IPS-18c (cell line): ENCODE measurements at regions not wholly inside any gene's neighbourhood (a gene's known extent, or its start where the extent isn't known, plus 50 kb on each side); places are given as distances from the start of the nearest gene placed in this dataset.

Source experiments
- H3K4me3 ChIP-seq: 2 replicates; pipeline ENCODE4 v1.7.0; 2013; ENCODE audit warnings: low read depth, mild to moderate bottlenecking, low read length, moderate library complexity; ENCODE audit not compliant: insufficient read depth
- H3K9me3 ChIP-seq: one replicate; pipeline ENCODE4 v1.6.1; 2013; ENCODE audit warnings: mild to moderate bottlenecking, low read length, moderate library complexity; ENCODE audit not compliant: control insufficient read depth, insufficient read depth

DNA sequence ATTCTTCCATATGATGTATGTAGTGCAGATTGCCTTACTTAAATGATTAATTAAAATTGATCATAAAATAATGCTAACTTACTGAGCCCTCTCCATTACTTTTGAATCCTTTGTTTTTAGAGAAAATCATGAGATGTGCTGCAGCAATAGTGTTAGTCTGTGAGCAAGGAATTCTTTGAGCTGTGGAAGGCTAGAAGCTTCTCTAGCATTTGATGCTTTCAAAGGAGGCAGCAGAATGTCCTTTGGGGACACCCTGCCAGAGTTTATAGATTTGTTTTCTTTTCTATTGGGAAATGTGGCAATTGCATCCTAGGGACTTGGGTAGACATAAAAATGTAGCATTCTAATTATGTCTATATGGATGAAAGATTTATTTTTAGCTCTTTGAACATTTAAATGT lies 284.1 kb upstream of the SMIM30 start:
- no peak overlapping the region for H3K4me3 ChIP-seq
- no peaks in the 10 kb centered on the region for H3K9me3 ChIP-seq

DNA sequence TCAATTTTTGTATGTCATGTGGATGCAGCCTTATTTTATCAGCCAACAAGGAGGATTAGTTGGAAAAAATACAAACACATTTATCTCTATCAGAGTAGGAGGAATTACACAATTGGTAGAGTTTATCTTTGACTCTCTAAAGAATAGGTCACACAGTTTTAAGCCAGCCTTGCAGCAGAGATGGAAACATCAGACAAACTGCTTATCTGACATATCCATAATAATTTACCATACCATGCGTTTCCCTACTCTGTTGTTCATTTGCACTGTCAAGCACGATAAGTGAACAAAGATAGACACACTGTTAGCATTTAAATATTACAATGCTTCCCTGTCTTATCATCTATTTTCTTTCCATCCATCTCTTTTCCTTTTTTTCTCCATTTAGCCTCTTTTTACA lies 283.7 kb upstream of the SMIM30 start:
- H3K9me3 ChIP-seq: no peaks in the 10 kb centered on the region
- no peak overlapping the region for H3K4me3 ChIP-seq

DNA sequence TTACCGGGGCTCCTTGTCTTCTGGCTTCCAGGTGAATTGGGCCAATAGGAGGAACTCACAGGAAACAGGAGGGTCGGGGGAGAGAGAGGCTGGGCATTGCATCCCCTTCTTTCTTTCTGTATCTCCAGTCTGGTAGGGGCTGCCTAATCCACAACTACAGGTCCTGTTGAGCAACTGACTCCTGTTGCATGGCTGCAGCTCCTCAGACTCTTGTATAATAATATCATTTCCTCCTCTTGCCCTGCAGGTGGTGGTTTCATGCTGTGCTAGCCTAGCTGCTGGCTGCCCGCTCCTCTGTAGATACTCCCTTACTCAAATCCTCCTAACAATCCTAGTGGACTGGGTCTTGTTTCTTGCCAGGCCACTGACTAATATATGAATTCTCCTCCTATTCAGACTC lies 276.5 kb upstream of the SMIM30 start:
- Histone ChIP-seq H3K9me3 (no peaks in the 10 kb centered on the region), H3K4me3 (no peak overlapping the region)

DNA sequence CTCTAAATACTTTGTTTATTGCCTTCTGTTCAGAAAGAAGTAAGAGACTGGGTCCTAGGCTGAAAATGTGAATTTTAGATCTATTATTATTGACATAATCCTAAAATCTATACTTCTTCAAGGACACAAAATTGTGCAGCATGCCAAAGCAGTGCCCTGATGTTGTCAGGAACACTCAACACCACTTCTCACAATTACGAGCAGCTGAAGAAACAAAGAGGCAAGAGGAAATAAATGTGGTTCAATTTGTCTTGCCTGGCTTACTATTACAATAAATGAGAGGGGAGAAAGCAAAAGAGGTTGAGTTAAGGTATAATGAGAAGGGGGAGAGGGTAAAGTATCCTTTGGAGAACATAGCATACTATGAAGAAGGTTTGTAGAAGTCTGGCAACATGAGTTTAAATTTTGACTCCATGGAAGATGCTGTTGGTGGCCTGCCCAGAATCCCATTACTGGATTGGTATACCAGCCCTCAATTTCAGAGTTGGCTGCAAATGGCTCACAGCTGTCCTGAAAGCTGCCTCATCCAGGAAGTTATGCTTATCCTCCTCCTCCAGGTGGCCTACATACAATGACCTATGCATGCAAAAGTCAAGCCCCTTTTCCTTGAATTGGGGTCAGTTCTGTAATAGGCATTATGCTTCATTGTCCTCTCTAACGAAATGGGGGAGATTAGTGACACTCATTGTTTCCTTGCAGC lies 274.6 kb upstream of the SMIM30 start:
- H3K9me3 ChIP-seq: no peaks in the 10 kb centered on the region

DNA sequence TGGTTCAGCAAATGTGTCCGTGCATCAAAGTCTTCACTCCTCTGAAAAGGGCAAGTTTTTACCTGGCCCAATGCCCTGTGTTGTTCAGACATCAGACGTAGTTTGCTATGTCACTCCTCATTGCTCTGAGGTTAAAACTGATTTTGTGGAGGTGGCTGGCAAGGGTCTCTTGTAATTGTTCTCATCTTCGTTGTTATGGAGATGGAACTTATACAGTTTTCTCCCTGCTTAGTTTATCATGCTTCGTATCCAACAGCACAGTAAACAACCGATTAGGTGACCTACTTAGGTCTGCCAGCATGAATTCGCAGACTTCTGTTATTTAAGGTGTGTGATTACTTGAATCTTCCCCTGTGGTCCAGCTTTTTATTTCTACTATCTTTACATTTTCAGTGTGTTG lies 274.1 kb upstream of the SMIM30 start:
- H3K4me3 ChIP-seq: no peak overlapping the region

More for the DNA sequence above, 274.6 kb upstream of the SMIM30 start:
- no peak overlapping the region for H3K4me3 ChIP-seq

DNA sequence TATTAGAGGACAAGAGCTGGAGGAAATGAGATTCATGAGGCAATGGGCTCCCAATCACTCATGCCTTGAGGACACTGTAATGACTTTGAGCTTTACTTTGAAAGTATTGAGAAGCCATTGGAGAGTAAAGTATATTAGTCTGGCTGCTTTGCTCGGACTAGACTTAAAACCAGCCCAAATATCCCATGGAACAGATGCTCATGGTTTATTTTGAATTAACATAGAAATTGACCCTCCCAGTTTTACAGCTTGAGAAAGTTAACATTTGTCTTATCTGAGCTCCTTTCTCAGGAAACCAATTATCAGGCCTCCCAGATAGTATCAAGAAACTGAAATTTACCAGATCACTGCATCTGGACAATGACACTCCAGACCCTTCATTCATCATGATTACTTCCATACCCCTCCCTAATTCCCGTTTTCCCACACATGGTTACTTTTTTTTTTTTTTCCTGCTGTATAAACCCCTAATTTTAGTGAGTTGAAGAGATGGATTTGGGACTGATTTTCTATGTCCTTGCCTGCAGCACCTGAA lies 270.8 kb upstream of the SMIM30 start:
- no peak overlapping the region for H3K4me3 ChIP-seq
- no peaks in the 10 kb centered on the region for H3K9me3 ChIP-seq

More for the DNA sequence above, 274.1 kb upstream of the SMIM30 start:
- H3K9me3 ChIP-seq: no peaks in the 10 kb centered on the region

DNA sequence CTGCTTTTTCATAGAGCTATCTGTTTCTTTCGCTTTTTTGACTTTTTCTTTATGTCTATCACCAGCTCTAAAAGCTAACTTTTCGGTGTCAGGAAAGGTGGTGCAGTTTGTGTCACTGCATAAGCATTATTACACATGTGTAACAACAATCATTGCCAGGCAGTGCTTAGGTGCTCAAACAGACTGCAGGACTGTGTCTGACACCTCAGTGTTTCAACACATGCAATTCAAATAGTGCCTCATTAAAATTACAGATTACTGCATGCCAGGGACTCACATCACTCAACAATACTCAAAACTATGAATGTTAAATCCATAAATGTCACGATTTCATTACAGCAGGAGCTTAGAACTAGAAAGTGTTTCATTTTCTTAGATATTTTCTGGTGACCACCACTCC lies 265.3 kb upstream of the SMIM30 start:
- no peaks in the 10 kb centered on the region for H3K9me3 ChIP-seq
- H3K4me3 ChIP-seq: no peak overlapping the region

DNA sequence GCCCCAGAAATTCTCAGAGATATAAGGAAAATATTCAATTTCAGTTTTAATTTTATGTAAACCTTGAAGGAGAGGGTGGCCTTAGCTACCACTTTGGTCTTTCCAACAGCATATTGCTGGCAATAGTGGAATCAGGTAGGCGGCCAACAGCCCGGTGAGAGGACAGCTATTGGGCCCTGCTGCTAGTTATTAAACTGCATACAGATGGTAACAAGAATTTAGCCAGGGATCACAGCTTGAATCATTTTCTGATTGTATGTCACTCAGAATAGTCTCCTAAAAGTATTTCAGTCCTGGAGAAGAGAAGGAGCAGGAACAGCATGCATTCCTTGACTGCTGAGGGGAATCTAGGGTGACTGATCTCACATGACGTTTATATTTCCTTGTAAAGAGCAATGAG lies 261.4 kb upstream of the SMIM30 start:
- Histone ChIP-seq H3K9me3 (no peaks in the 10 kb centered on the region), H3K4me3 (no peak overlapping the region)

DNA sequence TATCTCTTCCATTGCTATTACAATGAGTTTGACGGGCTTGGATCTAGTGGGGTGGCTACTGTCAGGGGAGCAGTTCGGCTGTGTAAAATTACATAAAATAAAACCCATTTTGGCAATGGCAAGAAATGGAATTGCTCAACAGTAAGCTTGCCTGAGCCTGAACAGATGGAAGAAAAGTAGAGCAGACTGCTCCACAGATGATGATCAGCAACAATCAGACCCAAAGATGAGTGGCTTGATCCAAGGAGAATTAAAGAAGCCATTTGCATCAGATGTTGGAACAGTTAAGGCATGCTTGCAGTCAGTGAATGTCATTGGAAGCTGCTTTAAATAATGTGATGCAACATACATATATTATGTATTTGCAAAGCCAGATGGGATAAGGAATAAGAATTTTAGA lies 256.6 kb upstream of the SMIM30 start:
- H3K9me3 ChIP-seq: no peaks in the 10 kb centered on the region
- no peak overlapping the region for H3K4me3 ChIP-seq

DNA sequence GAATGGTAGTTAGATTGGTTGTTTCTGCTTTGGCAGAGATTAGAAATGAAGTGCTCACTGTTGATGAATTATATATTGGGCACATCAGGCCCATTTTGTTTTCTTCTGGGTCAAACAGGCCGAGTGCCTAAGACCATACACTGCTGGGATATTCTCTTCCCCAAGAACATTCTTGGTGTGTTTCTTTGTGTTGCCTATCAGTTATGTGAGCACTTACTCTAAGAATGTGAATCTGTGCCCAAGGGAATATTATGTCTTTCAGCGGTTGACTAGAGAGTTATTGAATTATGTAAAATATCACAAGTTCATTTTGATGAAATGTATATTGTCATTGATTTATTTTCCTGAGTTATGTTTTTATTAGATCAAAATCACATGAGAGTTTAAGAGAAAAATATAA lies 255.5 kb upstream of the SMIM30 start:
- Histone ChIP-seq H3K4me3 (no peak overlapping the region), H3K9me3 (no peaks in the 10 kb centered on the region)

DNA sequence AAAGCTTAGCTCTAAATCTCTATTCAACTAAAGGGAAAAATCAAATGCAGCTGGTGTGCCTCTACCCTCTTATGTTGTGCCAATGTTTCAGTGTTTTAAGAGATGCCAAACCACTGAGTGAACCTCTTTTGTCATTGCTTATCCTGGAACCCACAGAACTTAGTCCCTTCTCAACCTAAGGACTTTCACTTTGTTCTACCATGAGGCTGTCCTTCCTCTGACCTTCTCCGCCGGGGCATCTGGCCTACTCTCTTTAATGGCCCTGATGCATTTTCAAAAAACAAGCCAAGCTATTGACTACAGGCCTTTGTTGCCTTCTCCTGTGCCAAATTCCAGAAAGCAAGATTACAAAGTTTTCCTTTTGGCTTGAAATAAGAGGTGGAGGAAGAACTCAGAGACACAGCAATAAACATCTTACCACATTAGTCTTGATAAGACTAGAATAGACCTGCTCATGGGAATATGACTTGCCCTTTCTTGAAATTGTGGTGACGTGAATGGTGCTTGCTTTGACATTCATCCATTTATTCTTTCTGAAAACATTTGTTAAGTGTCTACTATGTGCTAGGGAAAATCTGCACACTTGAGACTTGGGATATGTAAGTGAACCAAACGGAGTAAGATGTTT lies 253.2 kb upstream of the SMIM30 start:
- Histone ChIP-seq H3K9me3 (no peaks in the 10 kb centered on the region), H3K4me3 (no peak overlapping the region)

DNA sequence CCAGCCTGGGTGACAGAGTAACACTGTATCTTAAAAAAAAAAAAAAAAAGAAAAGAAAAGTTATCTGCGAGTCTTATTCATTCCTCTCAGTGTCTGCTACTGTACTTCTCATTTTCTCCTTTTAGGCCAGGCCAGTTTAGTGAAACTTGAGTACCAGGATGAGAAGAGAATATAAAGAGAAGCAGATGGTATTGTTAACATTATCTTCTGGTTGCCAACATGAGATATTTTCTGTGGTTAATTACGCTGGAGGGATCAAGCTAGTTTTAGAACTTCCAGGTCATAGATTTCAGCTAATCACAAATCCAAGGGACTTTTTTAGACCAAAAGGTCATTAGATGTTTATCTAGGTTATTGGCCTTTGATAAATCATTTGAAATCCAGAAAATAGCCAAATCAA lies 252.6 kb upstream of the SMIM30 start:
- Histone ChIP-seq H3K9me3 (no peaks in the 10 kb centered on the region), H3K4me3 (no peak overlapping the region)

DNA sequence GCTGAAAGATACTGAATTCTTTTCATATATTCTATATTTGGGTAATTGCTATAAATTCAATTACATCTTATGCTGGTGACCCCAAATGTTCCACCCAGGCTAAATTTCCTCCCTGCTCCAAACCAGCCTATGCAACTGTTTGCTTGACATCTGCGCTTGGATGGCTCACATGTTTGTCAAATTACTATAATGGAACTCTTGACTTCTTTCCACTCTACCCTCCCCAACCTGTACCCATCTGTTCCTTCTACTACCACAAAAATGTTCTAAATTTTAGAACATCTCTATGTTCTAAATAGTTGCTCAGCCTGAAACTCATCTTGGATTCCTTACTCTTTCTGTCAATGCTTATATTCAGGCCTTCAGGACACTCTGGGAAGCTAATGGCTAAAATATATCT lies 249.9 kb upstream of the SMIM30 start:
- no peak overlapping the region for H3K4me3 ChIP-seq
- H3K9me3 ChIP-seq: no peaks in the 10 kb centered on the region

DNA sequence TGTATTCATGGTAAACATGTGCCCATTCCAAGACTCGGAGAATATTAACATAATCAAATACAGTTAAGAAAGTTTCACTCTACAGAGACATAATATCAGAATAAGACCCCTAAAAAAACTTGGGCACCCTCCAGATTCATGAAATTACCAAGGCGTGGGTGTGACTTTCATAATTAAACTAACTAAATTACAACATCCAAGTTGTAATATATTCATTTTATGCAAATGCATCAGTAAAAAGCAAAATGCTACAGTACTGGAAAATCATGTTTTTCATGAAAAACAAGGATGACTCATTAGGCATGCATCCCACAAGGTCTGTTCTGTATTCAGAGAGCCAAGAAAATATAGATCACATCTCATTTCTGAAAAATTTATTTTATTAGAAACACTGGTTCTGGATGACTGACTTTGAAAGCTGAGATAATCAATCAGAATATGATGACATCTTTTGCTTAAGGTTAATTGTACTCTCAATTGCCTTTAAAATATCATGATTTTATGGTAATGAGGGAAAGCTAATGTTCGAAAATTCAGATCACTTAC lies 248.8 kb upstream of the SMIM30 start:
- no peak overlapping the region for H3K4me3 ChIP-seq
- no peaks in the 10 kb centered on the region for H3K9me3 ChIP-seq

DNA sequence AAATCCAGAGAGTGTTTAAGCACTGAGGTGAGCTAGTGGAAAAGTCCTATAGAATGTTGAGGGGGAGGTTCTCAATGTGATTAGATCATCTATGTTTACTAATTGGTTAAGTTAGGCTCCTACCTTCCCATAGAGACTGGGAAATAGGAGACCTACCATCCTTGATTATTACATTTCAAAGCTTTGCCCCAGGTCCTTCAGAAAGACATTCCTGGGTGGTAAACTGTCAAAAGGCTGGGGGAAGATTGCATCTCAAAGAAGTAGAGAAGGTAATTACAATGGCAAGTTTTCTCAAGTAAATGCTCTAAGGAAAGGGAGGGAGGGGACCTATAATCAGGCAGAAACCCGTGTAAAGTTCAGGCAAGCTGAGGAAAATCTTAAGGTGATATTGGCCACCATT lies 247.8 kb upstream of the SMIM30 start:
- Histone ChIP-seq H3K4me3 (no peak overlapping the region), H3K9me3 (no peaks in the 10 kb centered on the region)

DNA sequence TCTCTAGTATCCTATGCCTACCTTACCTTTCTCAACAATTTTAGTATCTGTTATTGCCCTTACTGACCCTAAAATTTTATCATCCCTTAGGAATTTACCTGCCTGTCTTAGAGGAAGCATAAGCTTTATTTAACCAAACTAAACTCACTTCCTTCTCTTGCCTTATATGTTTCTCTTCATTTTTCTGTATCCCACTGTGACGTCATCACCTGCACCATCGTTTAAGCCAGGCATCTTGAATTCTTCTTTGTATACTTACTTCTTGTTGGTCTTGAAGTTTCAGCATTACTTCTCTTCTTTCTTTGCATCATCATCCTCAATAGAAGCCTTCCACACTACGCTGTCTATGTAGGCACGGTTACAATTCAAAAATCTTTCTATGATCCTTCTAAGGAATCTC lies 231.0 kb upstream of the SMIM30 start:
- no peaks in the 10 kb centered on the region for H3K9me3 ChIP-seq
- no peak overlapping the region for H3K4me3 ChIP-seq

DNA sequence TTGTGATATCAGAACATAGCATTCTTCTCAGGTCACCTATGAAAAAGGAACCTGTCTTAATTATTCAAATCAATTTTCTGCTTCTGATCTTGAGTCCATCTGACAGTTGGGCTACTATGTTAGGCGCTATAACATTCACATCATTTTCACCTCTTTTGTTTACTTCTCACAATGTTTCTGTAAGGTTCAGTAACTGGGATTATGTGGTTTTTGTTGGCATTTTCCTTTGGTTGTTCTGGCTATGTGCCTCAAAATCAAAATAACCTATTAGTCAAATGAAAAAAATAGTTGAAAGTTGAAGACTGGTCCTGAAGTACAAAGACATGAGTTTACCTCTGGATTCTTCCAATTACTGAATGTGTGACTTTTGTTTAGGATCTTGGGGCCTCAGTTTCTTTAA lies 221.3 kb upstream of the SMIM30 start:
- no peak overlapping the region for H3K4me3 ChIP-seq

DNA sequence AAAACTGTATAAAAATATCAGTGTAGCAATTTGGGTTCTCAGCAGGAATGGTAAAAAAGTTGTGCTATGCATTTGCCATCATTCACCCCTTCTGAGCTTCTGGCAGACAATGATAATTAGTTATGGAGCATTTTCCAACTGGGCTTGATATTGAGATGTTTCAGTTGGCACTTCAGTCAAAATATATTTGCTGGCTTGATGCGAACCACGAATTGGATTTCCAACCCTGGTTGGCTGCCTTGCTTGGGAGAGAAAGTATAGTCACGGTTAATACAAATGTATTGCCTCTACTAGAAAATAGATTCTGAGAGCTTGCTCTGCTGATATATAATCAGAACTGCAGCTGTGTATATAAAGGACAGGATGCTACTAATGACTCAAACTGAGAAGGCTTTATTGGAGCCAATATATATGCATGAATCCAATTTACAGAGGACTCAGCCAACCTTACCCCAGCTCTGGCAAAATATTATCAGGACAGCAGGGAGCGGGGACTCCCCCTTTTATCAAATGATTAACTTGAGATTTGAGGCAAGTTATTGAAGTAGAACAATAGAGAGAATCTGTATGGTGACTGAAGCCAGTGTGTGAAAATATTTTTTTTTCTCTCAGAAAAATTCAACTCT lies 219.8 kb upstream of the SMIM30 start:
- Histone ChIP-seq H3K9me3 (no peaks in the 10 kb centered on the region), H3K4me3 (no peak overlapping the region)

More for the DNA sequence above, 221.3 kb upstream of the SMIM30 start:
- no peaks in the 10 kb centered on the region for H3K9me3 ChIP-seq
